NCI-H524 treated with DMSO at 0.1 percent for 48 hours (cell line): ENCODE measurements at regions not wholly inside any gene's neighbourhood (a gene's known extent, or its start where the extent isn't known, plus 50 kb on each side); places are given as distances from the start of the nearest gene placed in this dataset.
A peak's percentile ranks its signal among the peaks of the same experiment; 100 is the strongest.

Experiments
- DNase-seq: peaks from one replicate; lab custom pipeline; 2025; lab: John Stamatoyannopoulos, UW

DNA sequence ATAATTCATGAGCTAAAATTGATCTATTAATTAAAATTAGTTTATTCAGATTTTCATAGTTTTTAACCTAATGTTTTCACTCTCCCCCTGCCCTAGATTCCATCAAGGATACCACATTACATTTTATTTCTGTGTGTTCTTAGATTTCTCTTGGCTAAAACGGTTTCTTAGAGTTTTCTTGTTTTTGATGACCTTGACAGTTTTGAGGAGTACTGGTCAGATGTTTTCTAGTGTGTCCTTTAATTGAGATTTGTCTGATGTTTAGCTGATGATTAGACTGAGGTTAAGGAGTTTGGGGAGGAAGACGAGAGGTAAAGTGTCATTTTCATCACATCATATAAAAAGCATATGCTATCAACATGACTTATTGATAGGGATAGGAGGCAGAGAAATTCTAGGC is 475.9 kb downstream of the SQOR start:
- DNase-seq, result no peak

DNA sequence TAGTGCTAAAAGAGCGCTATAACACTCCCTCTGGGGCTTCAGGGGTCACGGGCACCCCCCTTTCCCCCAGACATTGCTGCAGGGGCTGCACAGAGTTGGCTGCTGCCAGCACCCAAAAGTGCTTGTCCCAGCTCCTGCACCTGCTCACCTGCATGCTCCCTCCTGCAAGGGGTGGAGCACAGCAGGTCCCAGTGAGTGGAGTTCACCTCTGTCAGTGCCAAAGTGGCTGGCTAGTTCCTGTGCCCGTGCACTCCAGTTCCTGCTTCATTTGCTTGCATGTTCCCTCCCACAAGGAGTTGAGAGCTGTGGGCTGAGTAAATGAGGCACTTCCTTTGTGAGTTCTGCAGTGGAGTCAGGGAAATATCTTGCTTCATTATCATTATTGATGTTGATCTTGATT is 476.9 kb downstream of the SQOR start:
- DNase-seq, result no peak

DNA sequence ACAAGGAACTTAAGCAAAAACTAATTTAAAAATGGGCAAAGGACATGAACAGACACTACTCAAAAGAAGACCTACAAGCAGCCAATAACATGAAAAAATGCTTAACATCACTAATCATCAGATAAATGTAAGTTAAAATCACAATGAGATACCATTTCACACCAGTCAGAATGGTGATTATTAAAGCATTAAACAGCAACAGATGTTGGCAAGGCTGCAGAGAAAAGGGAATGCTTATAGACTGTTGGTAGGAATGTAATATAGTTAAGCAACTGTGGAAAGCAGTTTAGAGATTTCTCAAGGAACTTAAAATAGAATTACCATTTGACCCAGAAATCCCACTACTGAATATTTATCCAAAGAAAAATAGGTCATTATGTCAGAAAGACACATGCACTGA is 482.2 kb downstream of the SQOR start:
- no peak for DNase-seq

DNA sequence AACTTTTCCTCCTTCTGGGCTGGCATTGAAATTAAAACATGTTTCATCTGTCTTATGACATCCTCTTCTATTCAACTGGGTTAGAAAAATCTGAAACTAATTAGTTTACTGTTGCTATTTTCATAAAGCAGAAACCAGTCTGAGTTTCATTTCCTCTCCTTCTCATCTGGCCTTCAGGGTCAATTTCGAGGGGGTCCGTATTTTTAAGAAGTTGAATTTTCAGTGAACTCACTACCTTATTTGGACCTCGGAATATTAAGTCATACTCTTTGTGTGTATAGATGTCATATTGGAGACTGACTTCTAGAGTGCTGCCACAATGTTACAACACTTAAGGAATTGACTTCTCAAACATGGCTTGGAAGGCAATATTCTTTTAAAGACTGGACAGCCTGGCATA is 485.9 kb downstream of the SQOR start:
- DNase-seq, result no peak

DNA sequence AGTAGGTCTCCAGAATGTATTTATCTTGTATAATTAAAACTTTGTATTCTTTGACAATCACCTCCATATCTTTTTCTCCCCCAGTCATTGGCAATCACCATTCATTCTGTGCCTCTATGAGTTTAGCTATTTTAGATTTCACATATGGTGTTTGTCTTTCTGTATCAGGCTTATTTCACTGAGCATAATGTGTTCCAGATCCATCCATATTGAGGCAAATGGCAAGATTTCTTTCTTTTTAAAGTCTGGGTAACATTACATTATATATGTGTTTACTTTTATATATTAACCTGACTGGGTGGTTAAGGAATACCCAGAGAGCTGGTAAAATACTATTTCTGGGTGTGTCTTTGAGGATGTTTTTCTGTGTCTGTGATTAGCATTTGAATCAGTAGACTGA is 486.6 kb downstream of the SQOR start:
- DNase-seq, result no peak

DNA sequence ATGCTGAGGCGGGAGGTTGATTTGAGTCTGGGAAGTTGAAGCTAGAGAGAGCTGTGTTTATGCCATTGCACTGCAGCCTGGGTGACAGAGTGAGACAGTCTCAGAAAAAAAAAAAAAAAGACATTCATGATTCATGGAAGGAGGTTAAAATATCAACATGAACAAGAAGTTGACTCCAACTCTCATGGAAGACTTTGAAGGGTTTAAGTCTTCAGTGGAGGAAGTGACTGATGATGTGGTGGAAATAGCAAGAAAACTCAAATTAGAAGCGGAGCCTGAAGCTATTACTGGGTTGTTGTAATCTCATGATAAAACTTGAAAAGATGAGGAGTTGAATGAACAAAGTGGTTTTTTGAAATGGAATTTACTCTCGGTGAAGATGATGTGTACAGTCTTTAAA is 491.8 kb downstream of the SQOR start:
- DNase-seq, result no peak

DNA sequence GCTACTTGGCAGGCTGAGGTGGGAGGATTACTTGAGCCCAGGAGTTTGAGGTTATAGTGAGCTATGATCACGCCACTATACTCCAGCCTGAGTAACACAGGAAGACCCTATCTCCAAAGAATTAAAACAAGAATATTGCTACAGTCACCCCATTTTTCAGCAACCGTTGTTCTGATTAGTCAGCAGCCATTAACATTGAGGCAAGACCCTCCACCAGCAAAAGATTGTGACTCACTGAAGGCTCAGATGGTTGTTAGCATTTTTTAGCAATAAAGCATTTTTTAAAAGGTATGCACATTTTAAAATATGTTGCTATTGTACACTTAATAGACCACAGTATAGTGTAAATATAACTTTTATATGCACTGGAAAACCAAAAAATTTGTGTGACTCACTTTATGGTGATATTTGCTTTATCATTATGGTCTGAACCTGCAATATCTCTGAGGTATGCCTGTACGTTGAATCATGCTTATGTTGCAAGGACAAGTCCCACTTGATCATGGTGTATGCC is 492.6 kb downstream of the SQOR start:
- no peak for DNase-seq

DNA sequence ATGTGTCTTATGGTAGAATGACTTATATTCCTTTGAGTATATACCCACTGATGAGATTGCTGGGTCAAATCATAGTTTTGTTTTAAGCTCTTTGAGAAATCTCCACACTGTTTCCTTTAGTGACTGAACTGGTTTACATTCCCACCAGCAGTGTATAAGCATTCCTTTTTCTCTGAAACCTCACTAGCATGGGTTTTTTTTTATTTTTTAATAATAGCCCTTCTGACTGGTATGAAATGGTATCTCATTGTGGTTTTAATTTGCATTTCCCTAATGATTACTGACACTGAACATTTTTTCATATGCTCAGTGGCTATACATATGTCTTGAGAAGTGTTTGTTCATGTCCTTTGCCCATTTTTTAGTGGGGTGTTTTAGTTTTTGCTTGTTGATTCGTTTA is 494.3 kb downstream of the SQOR start:
- DNase-seq, result no peak

DNA sequence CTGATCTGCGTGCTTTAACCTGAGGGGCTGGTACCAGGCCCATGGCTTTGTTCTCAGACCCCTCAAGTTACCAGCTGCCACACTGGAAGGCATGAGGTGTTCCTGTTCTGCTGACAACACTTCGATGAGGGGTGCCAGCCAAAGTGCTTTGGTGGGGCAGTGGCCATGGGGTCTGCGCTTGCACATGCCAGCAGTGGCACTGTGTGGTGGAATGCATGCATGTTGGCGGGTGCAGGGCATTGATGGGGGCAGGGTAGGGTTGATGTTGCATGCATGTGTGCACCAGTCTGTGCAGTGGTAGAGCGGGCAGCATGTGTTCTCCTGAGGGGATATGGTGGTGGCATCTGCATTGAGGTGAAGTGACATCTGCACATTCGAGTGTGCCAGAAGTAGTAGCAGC is 497.0 kb downstream of the SQOR start:
- DNase-seq, result no peak

DNA sequence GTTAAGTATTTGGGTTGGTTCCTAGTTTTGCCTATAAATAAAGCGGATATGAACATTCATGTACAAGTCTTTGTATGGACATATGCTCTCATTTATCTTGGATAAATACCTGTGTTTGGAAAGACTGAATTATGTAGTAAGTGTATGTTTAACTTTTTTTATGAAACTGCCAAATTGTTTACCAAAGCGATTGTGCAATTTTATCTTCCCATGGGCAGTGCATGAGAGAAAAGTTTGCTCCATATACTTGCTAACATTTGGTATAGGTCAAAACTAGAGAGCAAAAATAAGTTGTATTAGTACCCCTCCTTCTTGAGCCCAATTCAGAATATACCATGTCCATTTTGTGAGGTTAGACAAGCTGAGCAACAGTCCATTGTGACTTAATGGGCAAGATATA is 502.6 kb downstream of the SQOR start:
- DNase-seq, result no peak

DNA sequence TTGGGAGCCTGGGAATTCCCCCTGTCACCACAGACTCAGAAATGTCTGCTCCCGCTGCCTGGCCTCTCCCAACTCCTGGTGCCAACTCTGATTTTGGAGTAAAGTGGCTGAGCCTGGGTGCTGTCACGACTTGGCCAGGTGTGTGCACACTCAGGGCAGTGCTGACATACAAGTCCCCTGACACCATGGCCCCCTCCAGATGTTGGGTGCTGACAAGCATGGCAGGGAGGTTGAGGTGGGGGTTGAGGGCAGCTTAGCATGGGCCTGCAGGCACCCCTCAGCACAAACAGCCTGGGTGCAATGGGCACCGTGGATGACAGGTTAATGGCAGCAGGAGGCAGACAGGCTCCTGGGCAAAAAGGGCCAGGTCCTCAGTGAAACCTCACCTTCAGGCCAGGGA is 511.2 kb downstream of the SQOR start:
- no peak for DNase-seq

DNA sequence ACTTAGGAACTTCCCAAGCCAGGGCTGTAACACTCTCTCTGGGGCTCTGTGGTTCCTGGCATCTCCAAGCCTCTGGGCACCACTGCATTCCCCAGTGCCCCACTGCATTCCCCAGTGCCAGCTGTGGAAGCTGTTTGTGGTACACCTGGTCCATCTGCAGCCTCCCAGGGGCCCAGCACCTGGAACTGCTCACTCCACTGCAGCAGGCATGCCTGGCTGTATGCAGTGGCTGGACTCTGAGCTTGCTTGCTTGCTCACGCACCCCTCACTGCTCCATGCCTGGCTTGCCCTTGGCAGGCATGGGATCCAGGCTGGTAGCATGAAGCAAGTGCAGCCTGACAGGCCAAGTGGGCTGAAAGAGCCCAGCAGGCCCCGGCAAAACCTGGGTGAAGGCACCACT is 512.1 kb downstream of the SQOR start:
- no peak for DNase-seq

DNA sequence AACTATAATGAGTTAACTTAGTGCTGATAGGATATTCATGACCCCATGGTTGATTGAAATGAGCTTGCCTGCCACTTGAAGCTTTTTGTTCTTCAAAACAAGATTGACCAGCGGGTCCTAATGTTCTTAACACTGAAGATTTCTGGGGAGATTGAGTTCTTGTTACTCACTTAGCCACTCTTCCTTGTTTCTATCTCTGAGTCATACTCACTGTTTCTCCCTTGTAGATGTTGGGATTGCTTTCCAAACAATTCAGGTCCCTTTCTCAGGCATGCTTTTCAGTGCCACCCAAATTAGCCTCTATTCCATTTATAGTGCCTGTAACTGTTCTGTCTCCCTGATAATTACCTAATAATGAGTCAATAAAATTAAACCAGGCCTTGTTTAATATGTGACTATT is 517.0 kb downstream of the SQOR start:
- DNase-seq, result no peak

DNA sequence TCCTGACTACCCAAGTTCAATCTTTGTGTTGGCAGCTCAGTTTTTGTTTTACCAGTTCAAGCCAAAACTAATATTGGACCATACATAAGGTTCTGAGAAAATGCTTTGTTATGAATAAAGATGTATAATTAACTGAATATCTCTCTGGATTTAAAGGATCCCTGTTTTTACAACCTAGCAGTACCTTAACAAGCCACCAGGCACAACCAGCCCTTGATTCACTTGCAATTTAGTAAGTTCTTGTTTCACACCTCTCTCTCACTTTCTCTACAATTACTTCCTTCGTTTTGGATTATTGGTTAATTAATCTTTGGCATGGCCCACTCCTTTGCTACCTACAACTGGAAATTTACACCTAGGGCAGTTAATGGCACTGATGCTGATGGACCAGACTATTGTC is 531.9 kb downstream of the SQOR start:
- no peak for DNase-seq

DNA sequence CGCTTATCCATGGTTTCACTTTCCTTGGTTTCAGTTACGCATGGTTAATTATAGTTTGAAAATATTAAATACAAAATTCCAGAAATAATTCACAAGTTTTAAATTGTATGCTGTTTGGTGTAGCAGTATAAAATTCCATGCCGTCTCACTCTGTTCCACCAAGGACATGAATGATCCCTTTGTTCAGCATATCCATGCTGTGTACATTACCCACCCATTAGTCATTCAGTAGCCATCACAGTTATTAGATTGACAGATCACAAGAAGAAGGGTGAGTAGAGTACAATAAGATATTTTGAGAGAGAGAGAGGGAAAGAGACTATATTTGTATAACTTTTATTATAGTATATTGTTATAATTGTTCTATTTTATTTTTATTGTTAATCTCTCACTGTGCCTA is 535.5 kb downstream of the SQOR start:
- DNase-seq, result no peak

DNA sequence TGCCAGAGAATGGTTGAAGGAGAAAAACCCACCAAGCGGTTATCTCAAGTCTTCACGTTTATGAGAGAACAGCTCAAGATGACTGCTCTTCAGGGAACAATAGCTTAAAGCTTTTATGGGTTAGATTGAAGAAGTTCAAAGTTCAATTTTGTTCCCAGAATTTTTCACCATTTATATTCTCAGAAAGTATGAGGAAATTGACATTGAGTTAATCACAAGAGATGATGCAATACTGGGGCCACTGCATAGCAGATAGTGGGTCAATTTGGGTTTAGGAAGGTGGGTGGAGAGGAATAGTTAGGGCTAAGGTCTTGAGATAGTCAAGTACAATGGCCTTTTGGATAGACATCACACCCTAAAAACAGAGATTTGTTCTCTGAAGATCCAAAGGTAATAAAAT is 539.3 kb downstream of the SQOR start:
- no peak for DNase-seq

DNA sequence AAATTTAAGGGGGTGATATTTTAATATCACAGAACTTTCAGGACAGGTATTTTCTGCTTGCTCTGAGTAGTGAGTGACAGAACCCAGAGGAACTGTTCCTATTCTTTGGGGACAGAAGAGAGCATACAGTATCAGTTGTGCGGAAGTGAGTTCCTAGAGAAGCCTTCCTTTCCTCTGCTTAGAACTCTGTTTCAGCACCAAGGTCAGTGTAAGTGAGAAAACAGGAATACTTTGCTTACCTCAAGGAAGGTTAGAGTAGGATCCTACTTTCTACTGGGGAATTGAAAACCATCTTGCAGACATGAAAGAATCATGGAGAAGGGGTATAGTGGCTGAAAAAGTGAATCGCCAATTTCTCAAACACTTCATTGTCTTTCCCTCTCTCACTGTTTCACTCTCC is 542.4 kb downstream of the SQOR start:
- no peak for DNase-seq

DNA sequence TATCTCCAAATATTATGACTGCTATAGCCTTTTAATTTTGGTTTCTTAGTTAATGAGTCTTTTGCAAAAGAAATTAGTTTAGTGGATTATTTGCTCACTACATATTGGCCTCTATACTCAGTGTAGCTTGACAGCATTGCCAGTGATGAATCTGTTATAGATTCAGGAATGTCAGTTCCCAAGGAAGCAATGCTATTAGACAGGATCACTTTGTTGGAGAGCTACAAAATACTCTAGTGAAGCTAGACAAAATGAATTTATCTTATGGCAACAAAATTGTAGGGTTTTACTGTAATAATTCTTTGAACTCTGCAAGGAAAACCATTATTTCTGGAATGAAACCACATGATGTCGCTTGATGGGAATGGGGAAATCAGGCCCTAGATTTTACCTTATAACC is 543.3 kb downstream of the SQOR start:
- no peak for DNase-seq

DNA sequence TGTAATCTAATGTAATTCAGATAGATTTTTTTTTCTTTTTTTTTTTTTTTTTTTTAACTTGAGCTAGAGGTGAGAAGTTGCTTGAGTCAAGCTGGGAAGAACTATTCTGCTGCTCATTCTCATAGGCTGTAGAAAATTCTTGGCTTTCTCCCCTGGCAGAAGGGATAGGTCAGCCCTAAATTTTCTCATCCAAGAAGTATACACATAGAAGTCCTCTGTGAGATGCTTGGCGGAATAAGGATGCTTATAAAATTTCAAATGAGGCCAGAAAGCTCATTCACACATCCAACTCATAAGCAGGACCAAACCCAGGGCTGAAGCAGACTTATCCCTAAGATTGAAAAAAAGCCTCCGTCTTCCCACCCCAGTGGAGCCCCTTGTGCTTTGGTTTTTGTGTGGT is 572.5 kb downstream of the SQOR start:
- DNase-seq, result no peak

DNA sequence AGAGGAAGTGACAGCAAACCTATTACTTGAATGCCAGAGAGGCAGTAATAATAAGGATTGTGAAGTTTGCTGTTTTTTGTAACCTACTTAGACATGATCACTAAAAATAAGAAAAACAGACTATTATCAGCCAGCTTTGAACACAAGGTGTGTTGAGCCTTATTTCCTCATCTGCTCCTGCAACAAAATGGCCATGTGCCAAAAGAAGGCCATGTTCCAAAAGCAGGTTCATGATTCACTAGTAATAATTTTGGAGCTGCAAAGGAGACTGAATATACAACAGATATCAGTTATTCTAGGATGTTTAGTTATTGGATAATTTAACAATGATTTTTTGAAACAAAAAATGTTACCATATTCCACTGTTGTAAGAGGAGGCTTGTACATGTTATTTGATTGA is 578.7 kb downstream of the SQOR start:
- DNase-seq, result no peak

DNA sequence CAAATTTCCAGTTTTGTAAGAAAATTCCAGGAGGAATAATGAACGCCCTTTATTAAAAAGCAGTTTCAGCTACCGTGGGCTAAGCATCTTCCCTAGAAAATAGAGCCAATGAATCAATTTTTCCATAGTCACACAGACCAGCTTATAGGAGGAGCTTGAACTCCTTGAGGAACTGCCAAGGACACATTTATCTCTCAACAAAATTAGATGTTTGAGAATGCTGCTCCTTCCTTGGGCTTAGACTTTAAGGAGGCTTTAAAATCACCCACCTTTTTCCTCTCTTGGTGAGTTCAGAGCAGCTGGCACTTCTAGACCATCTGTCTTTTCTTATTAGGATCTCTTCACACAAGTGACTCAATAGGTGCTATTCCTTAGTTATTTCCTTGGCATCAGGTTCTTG is 588.0 kb downstream of the SQOR start:
- DNase-seq, result peak; percentile 98

DNA sequence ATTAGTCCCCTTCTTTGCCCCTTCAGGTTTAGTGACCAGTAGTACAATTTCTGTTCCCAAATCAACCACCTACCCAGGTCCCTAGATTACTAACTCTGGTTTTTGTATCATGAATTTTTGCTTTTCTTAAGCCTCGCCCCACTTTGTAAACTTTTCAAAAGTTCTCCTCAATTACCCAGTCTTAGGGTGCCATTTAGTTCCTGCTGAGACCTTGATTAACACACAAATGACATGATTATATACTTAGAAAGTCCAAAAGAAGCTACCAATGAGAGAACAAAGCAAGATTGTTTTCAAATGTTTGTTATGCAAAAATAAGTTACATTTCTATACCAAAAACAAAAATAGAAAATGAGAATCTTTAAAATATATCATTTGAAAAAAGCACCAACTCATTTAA is 594.4 kb downstream of the SQOR start:
- no peak for DNase-seq

DNA sequence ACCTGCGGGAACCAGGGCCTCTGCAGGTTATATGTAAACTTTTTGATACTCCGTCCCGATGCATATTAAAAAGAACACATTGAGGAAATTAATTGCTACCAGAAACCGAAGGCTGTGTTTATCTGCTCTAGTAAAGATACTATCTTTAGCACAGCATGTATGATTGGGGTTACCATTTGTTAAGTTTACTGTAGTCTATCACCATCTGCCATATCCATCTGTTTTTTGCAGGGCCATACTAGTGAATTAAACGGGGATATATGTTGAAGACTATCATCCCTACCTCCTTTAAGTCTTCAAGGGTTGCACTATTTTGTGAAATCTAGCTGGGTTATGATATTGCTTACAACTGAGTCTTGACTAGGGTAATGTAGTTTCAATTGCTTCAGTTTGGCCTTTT is 597.0 kb downstream of the SQOR start:
- DNase-seq, result peak; percentile 93

DNA sequence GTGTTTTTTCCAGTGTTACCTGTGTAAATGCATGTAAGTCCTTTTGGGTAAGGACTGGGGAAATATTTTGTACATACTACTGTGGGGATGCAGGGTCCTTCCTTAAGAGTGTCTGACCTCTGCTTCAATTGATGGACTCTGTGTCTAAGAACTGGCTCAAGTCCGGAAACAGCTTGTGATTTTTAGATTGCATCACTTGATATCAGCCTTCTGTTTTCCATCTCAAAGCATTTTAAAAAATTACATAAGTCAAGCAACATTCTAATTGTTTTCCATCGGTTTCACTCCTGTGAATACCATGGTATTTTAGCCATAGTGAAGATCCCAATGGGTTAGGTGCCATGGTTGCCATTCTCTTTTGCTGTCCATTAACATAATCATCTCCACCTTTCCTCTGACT is 597.6 kb downstream of the SQOR start:
- DNase-seq, result no peak

DNA sequence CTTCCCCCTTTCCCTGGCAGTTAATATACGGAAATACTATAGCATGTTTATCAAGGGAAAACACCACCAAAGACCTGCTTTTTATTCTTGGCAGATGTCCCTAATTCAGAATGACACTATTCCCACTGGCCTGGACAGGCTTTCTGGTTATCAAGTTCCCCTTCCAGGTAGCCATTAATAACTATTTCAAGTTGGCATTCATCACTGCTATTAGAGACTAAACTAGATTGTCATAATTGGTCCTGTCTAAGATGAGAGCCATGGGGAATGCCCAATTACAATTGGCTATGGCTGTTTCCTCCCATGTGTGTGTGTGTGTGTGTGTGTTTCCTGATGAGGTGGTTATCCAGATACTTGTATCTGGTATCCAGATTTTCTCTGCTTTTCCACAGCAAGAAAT is 608.1 kb downstream of the SQOR start:
- no peak for DNase-seq
